AG09319 (cell line): ENCODE measurements at regions not wholly inside any gene's neighbourhood (a gene's known extent, or its start where the extent isn't known, plus 50 kb on each side); places are given as distances from the start of the nearest gene placed in this dataset.
A peak's percentile ranks its signal among the peaks of the same experiment; 100 is the strongest.

Source experiments
- DNase-seq: peaks from one replicate; pipeline ENCODE4 v3.0.0-alpha.2; 2010; ENCODE audit warnings: low read depth; ENCODE audit errors: extremely low read depth
- CTCF ChIP-seq: IDR thresholded peaks from 2 replicates; pipeline ENCODE4 v1.5.1; 2011; ENCODE audit warnings: low read depth, mild to moderate bottlenecking, inconsistent platforms, low read length, moderate library complexity

GRCh38 chr18:67672716-67673115 is 156.2 kb upstream of the DSEL start:
- DNase-seq = no peak
- no peak for TF ChIP-seq CTCF

- no peak for DNase-seq
- no peak for TF ChIP-seq CTCF
Measured at GRCh38 chr18:67672155-67672554, 155.6 kb upstream of the DSEL start.

- peak; percentile 96 for DNase-seq
- TF ChIP-seq CTCF = no peak
Measured at GRCh38 chr18:67670024-67670543, 153.6 kb upstream of the DSEL start.

- TF ChIP-seq CTCF = no peak
Measured at GRCh38 chr18:67665266-67665665, 148.7 kb upstream of the DSEL start.

GRCh38 chr18:67662996-67663395 is 146.5 kb upstream of the DSEL start:
- no peak for DNase-seq
- no peak for TF ChIP-seq CTCF

More at GRCh38 chr18:67665266-67665665, 148.7 kb upstream of the DSEL start:
- DNase-seq = no peak

- no peak for TF ChIP-seq CTCF
- no peak for DNase-seq
Measured at GRCh38 chr18:67661555-67661954, 145.0 kb upstream of the DSEL start.

GRCh38 chr18:67654101-67654500 is 137.6 kb upstream of the DSEL start:
- no peak for TF ChIP-seq CTCF
- DNase-seq = no peak
